ENCODE measurements at regions not wholly inside any gene's neighbourhood (a gene's known extent, or its start where the extent isn't known, plus 50 kb on each side); places are given as distances from the start of the nearest gene placed in this dataset.

DNA sequence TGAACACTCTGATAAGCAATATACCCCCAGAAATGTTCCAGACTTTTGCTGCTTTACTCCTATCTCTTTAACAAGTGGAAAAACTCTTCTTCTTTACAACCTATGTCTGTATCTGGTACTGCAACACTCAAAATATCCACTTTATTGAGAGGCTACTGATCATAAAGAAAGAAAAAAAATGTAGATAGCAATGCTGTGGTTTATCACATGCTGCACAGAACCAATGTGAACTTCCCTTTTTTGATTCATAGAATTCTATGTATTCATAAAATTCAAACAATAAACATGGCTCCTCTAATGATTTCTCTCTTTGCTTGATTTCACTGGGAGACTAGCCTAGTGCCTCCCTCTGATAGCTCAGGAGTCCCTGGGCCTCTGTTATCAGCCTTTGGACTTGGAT, 223.5 kb downstream of the ZNF674 start:
- H3K4me3 ChIP-seq: no peak overlapping the region
- no peaks in the 10 kb centered on the region for H3K4me1 ChIP-seq
- H3K9me3 ChIP-seq: no peaks in the 10 kb centered on the region
- no peak overlapping the region for H3K27ac ChIP-seq
- no peaks in the 10 kb centered on the region for H3K36me3 ChIP-seq
- DNase-seq (ENCODE audit: extremely low spot score in 2 of 2): no peak
- no peak for TF ChIP-seq POLR2A (IDR thresholded peaks at IDR 0.05)
- no peak for TF ChIP-seq POLR2AphosphoS5 (IDR thresholded peaks at IDR 0.05; ENCODE audit: insufficient read depth in 1 of 2, low read depth in 1 of 2)
- TF ChIP-seq, protein P1, sequence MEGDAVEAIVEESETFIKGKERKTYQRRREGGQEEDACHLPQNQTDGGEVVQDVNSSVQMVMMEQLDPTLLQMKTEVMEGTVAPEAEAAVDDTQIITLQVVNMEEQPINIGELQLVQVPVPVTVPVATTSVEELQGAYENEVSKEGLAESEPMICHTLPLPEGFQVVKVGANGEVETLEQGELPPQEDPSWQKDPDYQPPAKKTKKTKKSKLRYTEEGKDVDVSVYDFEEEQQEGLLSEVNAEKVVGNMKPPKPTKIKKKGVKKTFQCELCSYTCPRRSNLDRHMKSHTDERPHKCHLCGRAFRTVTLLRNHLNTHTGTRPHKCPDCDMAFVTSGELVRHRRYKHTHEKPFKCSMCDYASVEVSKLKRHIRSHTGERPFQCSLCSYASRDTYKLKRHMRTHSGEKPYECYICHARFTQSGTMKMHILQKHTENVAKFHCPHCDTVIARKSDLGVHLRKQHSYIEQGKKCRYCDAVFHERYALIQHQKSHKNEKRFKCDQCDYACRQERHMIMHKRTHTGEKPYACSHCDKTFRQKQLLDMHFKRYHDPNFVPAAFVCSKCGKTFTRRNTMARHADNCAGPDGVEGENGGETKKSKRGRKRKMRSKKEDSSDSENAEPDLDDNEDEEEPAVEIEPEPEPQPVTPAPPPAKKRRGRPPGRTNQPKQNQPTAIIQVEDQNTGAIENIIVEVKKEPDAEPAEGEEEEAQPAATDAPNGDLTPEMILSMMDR (IDR thresholded peaks at IDR 0.05): no peak
- H3K27me3 ChIP-seq: no peaks in the 10 kb centered on the region
- intact Hi-C loops (cut with DNase I): no loop called here

DNA sequence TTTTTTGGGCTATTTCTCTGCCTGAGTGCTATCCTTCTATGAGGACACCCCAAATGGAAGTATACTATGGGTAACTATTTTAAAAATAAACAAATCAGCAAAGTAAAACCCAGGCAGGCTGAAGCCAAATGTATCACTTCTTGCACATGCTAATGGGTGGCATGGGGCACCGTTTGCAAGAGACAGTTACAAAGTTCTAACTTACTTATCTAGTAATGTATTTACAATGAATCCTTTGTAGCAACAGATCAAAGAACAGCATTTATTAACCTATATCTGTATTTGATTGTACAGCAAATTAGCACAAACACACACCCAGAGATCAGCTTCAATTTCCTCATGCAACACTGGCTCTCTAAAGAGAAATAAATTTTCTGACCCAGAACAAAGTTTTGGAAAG, 225.5 kb downstream of the ZNF674 start:
- Histone ChIP-seq H3K27ac (no peak overlapping the region), H3K4me3 (no peak overlapping the region), H3K9me3 (no peaks in the 10 kb centered on the region), H3K27me3 (no peaks in the 10 kb centered on the region), H3K4me1 (no peaks in the 10 kb centered on the region), H3K36me3 (no peaks in the 10 kb centered on the region)
- intact Hi-C loops (cut with DNase I): no loop called here
- TF ChIP-seq, protein P1 (IDR thresholded peaks at IDR 0.05): no peak
- TF ChIP-seq POLR2AphosphoS5 (IDR thresholded peaks at IDR 0.05; ENCODE audit: insufficient read depth in 1 of 2, low read depth in 1 of 2): no peak
- TF ChIP-seq POLR2A (IDR thresholded peaks at IDR 0.05): no peak
- no peak for DNase-seq (ENCODE audit: extremely low spot score in 2 of 2)

DNA sequence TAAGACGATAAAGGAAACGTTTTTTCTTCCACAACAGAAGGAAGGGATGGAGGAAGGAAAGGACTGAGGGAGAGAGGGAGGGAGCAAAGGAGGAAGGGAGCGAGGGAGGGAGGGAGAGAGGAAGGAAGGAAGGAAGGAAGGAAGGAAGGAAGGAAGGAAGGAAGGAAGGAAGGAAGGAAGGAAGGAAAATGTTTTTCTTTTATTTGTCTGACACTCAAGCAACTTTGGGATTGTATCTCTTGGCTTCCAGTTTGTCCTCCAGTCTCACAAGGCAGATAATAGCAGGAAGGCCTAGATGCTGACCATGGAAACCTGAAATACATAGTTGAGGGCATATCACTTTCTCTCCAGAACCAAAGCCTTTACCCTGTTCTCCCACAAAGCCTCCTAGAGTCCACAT, 226.7 kb downstream of the ZNF674 start:
- intact Hi-C loops (cut with DNase I): no loop called here
- no peaks in the 10 kb centered on the region for H3K4me1 ChIP-seq
- no peaks in the 10 kb centered on the region for H3K9me3 ChIP-seq
- DNase-seq (ENCODE audit: extremely low spot score in 2 of 2): no peak
- TF ChIP-seq POLR2A (IDR thresholded peaks at IDR 0.05) (no peak), POLR2AphosphoS5 (IDR thresholded peaks at IDR 0.05; ENCODE audit: insufficient read depth in 1 of 2, low read depth in 1 of 2) (no peak)
- TF ChIP-seq, protein P1 (IDR thresholded peaks at IDR 0.05): no peak
- H3K27me3 ChIP-seq: no peaks in the 10 kb centered on the region
- no peak overlapping the region for H3K27ac ChIP-seq
- no peak overlapping the region for H3K4me3 ChIP-seq
- no peaks in the 10 kb centered on the region for H3K36me3 ChIP-seq

DNA sequence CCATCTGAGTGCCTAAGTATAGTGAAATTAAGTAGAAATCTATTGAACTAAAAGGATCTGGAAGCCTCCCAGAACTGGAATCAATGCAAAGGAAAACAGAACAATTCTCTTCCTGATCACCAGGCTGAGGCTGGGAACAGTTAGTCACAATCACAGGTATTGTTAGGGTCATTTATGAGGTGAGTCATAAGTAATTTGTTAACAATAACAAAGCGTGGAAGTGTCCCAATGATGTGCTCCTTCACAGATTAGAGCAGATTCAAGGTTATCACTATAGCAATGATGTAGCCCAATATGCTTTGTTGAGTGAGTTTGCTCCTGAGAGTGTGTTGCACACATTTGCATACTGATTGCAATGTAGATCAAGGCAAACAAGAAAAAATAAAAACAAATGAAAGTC, 228.1 kb downstream of the ZNF674 start:
- TF ChIP-seq, protein P1 (IDR thresholded peaks at IDR 0.05): no peak
- TF ChIP-seq POLR2AphosphoS5 (IDR thresholded peaks at IDR 0.05; ENCODE audit: insufficient read depth in 1 of 2, low read depth in 1 of 2) (peak in 1 of 2 donors; percentile 14), POLR2A (IDR thresholded peaks at IDR 0.05) (no peak)
- Histone ChIP-seq H3K27me3 (no peaks in the 10 kb centered on the region), H3K4me3 (no peak overlapping the region), H3K4me1 (no peaks in the 10 kb centered on the region), H3K36me3 (no peaks in the 10 kb centered on the region), H3K27ac (no peak overlapping the region), H3K9me3 (no peaks in the 10 kb centered on the region)
- intact Hi-C loops (cut with DNase I): no loop called here
- DNase-seq (ENCODE audit: extremely low spot score in 2 of 2): no peak

DNA sequence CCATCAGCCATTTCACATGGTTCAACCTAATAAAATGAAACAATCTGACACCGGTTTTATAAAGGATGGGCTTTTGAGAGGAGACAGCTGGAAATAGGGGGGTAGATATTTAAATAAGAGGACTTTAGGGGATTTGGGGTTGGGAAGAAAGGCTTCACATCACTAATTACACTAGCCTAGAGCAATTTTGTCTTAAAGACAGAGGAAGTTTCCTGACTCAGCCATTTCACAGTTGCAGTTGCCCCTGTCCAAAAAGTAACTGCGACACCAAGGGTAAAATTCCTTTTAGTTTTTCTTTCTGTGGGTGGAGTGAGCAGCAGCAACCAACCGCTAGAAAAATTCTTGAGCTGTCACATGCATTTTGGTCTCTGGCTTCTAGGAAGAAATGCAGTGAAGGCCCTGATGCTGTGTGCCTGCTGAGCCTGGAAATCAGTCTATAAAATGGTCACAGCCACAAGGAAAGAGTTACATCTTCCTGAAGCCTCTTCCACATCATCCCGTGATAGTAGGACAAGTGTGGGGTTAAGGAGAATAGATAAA, 233.6 kb downstream of the ZNF674 start:
- H3K9me3 ChIP-seq: no peaks in the 10 kb centered on the region
- no peak for DNase-seq (ENCODE audit: extremely low spot score in 2 of 2)
- no peak overlapping the region for H3K27ac ChIP-seq
- no peaks in the 10 kb centered on the region for H3K36me3 ChIP-seq
- no peaks in the 10 kb centered on the region for H3K27me3 ChIP-seq
- H3K4me3 ChIP-seq: no peak overlapping the region
- TF ChIP-seq, protein P1 (IDR thresholded peaks at IDR 0.05): no peak
- no peak for TF ChIP-seq POLR2AphosphoS5 (IDR thresholded peaks at IDR 0.05; ENCODE audit: insufficient read depth in 1 of 2, low read depth in 1 of 2)
- no peak for TF ChIP-seq POLR2A (IDR thresholded peaks at IDR 0.05)
- H3K4me1 ChIP-seq: no peaks in the 10 kb centered on the region
- intact Hi-C loops (cut with DNase I): no loop called here
